Panc1 (cell line): ENCODE measurements at regions not wholly inside any gene's neighbourhood (a gene's known extent, or its start where the extent isn't known, plus 50 kb on each side); places are given as distances from the start of the nearest gene placed in this dataset.

Source experiments
- ATAC-seq: fragments of 200-7000 bp; cut with Tn5 transposase; 2 replicates; pipeline ENCODE4 v1.9.1; 2020; ENCODE audit warnings: mild to moderate bottlenecking, moderate library complexity
- BruUV-seq: library from RNA; stranded (reverse); fragments of 400-500 nt; replicated peaks from 2 replicates; lab custom pipeline; 2021; lab: Mats Ljungman, UMichigan
- CTCF ChIA-PET: fragments of 300-600 bp; sonication (Branson Sonifier 250); formaldehyde crosslinking; loops from one replicate; lab custom pipeline; 2022; ENCODE audit warnings: antibody characterized with exemption; lab: Charles Lee
- POLR2A ChIA-PET: fragments of 300-600 bp; sonication (Branson Sonifier 250); formaldehyde crosslinking; loops from one replicate; lab custom pipeline; 2022; ENCODE audit warnings: antibody characterized with exemption; lab: Charles Lee
- DNase-seq: peaks from one replicate; pipeline ENCODE4 v3.0.0-alpha.2; 2010; ENCODE audit warnings: low read depth, low spot score
- H3K27ac ChIP-seq: 2 replicates; pipeline ENCODE4 v1.5.1; 2011; ENCODE audit warnings: mild to moderate bottlenecking, low read length, inconsistent platforms
- H3K27me3 ChIP-seq: fragments of 200-500 bp; sonication (Bioruptor generic); 2 replicates; pipeline ENCODE4 v1.6.0; 2014; ENCODE audit warnings: low read length, inconsistent platforms; ENCODE audit not compliant: control insufficient read depth, insufficient read depth
- H3K36me3 ChIP-seq: fragments of 200-500 bp; sonication (Bioruptor generic); 2 replicates; pipeline ENCODE4 v1.5.1; 2014; ENCODE audit warnings: inconsistent platforms, mild to moderate bottlenecking, low read length, moderate library complexity; ENCODE audit not compliant: control insufficient read depth, insufficient read depth
- H3K4me1 ChIP-seq: 2 replicates; pipeline ENCODE4 v1.5.1; 2011; ENCODE audit warnings: inconsistent platforms, mild to moderate bottlenecking, low read length, moderate library complexity; ENCODE audit not compliant: control insufficient read depth, insufficient read depth
- H3K4me3 ChIP-seq, 2 experiments: 2 replicates each; pipeline ENCODE4 v1.5.1; 2011 to 2012; ENCODE audit warnings: low read depth in 2 of 2, low read length in 2 of 2, mild to moderate bottlenecking in 2 of 2, inconsistent platforms in 1 of 2, moderate library complexity in 1 of 2
- H3K9me3 ChIP-seq: fragments of 200-500 bp; sonication (Bioruptor generic); 2 replicates; pipeline ENCODE4 v1.5.1; 2014; ENCODE audit warnings: low read depth, mild to moderate bottlenecking, inconsistent platforms, low read length, moderate library complexity; ENCODE audit not compliant: control insufficient read depth, insufficient read depth
- POLR2AphosphoS5 ChIP-seq: IDR thresholded peaks from 2 replicates; pipeline ENCODE4 v1.6.1; 2012; ENCODE audit warnings: mild to moderate bottlenecking, low read depth, low read length, moderate library complexity
- SIN3A ChIP-seq: IDR thresholded peaks from 2 replicates; pipeline ENCODE4 v1.6.1; 2012; ENCODE audit warnings: low read depth, mild to moderate bottlenecking, low read length, moderate library complexity, borderline replicate concordance; ENCODE audit not compliant: insufficient read depth
- TCF7L2 ChIP-seq: IDR thresholded peaks from 2 replicates; pipeline ENCODE4 v1.6.1; 2011; ENCODE audit warnings: mild to moderate bottlenecking, low read depth, low read length, inconsistent platforms
- in situ Hi-C: cut with HindIII; loops from 2 replicates; pipeline ENCODE4 v1.10.0; 2016; ENCODE audit warnings: low sequenced_read_pairs, low pct_unique_long_range_greater_than_20kb
- intact Hi-C: fragments of 100-400 bp; cut with micrococcal nuclease; formaldehyde crosslinking; loops from one replicate; pipeline ENCODE4 v1.10.0; 2022; ENCODE audit not compliant: unreplicated experiment
- TF ChIP-seq, protein P1 (sequence below): fragments of 450-650 bp; IDR thresholded peaks from 2 replicates; pipeline ENCODE4 v1.5.1; 2017; ENCODE audit warnings: mild to moderate bottlenecking
- TF ChIP-seq, protein P2 (sequence below), 2 experiments: IDR thresholded peaks; 2 replicates each; pipeline ENCODE4 v1.6.1; 2011 to 2012; ENCODE audit warnings: low read depth in 2 of 2, control low read depth in 1 of 2, low read length in 1 of 2, mild to moderate bottlenecking in 1 of 2, moderate library complexity in 1 of 2; ENCODE audit not compliant: insufficient read depth in 1 of 2

DNA sequence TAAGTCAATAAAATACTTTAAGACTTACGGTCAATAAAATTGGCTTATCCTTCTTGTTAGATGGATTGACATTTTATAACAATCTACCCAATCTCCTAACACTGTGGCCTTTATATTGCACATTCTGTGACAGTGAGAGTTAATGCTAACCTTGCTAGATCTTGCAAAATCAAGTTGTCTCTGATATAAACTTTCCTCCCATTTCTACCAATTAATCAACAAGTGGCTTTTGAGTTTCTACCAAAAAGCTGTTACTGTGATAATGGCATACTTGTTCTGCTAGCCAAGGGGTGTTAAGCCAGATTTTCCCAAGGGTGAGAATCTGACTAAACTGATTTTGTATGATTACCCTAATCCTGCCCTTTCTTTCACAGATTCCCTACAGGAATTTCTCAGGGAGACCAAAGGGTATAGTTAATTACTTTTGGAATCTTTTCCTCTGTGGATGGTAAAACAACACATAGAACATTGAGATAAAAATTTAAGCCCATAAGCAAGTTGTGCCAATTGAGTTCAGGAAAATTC lies 174.1 kb upstream of the SUCLG2 start:
- DNase-seq (no peak), ATAC-seq (no peak)
- Histone ChIP-seq H3K9me3 (no peaks in the 10 kb centered on the region), H3K4me3 (no peak overlapping the region), H3K27ac (no peak overlapping the region), H3K4me1 (no peaks in the 10 kb centered on the region), H3K36me3 (no peaks in the 10 kb centered on the region), H3K27me3 (no peaks in the 10 kb centered on the region)
- TF ChIP-seq TCF7L2 (no peak), POLR2AphosphoS5 (no peak), SIN3A (no peak)
- TF ChIP-seq, protein P1, sequence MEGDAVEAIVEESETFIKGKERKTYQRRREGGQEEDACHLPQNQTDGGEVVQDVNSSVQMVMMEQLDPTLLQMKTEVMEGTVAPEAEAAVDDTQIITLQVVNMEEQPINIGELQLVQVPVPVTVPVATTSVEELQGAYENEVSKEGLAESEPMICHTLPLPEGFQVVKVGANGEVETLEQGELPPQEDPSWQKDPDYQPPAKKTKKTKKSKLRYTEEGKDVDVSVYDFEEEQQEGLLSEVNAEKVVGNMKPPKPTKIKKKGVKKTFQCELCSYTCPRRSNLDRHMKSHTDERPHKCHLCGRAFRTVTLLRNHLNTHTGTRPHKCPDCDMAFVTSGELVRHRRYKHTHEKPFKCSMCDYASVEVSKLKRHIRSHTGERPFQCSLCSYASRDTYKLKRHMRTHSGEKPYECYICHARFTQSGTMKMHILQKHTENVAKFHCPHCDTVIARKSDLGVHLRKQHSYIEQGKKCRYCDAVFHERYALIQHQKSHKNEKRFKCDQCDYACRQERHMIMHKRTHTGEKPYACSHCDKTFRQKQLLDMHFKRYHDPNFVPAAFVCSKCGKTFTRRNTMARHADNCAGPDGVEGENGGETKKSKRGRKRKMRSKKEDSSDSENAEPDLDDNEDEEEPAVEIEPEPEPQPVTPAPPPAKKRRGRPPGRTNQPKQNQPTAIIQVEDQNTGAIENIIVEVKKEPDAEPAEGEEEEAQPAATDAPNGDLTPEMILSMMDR: no peak
- TF ChIP-seq, protein P2, sequence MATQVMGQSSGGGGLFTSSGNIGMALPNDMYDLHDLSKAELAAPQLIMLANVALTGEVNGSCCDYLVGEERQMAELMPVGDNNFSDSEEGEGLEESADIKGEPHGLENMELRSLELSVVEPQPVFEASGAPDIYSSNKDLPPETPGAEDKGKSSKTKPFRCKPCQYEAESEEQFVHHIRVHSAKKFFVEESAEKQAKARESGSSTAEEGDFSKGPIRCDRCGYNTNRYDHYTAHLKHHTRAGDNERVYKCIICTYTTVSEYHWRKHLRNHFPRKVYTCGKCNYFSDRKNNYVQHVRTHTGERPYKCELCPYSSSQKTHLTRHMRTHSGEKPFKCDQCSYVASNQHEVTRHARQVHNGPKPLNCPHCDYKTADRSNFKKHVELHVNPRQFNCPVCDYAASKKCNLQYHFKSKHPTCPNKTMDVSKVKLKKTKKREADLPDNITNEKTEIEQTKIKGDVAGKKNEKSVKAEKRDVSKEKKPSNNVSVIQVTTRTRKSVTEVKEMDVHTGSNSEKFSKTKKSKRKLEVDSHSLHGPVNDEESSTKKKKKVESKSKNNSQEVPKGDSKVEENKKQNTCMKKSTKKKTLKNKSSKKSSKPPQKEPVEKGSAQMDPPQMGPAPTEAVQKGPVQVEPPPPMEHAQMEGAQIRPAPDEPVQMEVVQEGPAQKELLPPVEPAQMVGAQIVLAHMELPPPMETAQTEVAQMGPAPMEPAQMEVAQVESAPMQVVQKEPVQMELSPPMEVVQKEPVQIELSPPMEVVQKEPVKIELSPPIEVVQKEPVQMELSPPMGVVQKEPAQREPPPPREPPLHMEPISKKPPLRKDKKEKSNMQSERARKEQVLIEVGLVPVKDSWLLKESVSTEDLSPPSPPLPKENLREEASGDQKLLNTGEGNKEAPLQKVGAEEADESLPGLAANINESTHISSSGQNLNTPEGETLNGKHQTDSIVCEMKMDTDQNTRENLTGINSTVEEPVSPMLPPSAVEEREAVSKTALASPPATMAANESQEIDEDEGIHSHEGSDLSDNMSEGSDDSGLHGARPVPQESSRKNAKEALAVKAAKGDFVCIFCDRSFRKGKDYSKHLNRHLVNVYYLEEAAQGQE (IDR thresholded peaks at IDR 0.05; ENCODE audit: insufficient read depth in 1 of 2, low read depth in 2 of 2, low read length in 1 of 2): no peak
- ChIA-PET POLR2A (no interaction called here), CTCF (no interaction called here)
- BruUV-seq: no TSS peak
- in situ Hi-C loops: no loop called here
- intact Hi-C loops: no loop called here

DNA sequence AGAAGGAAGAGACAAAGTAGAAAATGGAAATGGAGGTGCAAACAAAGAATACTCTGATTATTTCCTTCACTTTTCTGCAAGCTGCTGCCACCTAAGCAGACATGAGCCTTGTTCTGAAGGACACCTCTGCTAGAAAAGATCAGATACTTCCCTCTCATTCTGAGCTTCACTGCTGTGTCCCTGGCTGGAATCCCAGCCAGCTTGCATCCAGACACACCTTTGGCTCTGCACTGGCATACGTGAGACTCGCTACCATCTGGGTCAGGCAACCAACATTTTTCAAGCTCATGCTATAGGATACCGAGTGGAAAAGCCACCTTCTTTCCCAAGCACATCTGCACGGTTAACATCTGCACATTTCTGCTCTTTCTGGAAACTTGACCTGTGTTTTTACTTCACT lies 166.7 kb upstream of the SUCLG2 start:
- TF ChIP-seq SIN3A (no peak), TCF7L2 (no peak), POLR2AphosphoS5 (no peak)
- TF ChIP-seq, protein P2 (IDR thresholded peaks at IDR 0.05; ENCODE audit: insufficient read depth in 1 of 2, low read depth in 2 of 2, low read length in 1 of 2): no peak
- TF ChIP-seq, protein P1: no peak

More for the DNA sequence above, 166.7 kb upstream of the SUCLG2 start:
- in situ Hi-C loops (no loop called here), intact Hi-C loops (no loop called here)
- no peaks in the 10 kb centered on the region for H3K36me3 ChIP-seq
- H3K27me3 ChIP-seq: no peaks in the 10 kb centered on the region
- DNase-seq: no peak
- BruUV-seq: no TSS peak
- H3K4me1 ChIP-seq: no peaks in the 10 kb centered on the region
- no peak overlapping the region for H3K4me3 ChIP-seq
- ChIA-PET CTCF (no interaction called here), POLR2A (no interaction called here)
- H3K9me3 ChIP-seq: no peaks in the 10 kb centered on the region
- H3K27ac ChIP-seq: no peak overlapping the region
- no peak for ATAC-seq
